T follicular helper cell (primary cell): ENCODE measurements at regions not wholly inside any gene's neighbourhood (a gene's known extent, or its start where the extent isn't known, plus 50 kb on each side); places are given as distances from the start of the nearest gene placed in this dataset.
A peak's percentile ranks its signal among the peaks of the same experiment; 100 is the strongest.

ENCODE experiments used
- DNase-seq: peaks from one replicate; pipeline ENCODE4 v3.0.0-alpha.2; 2020; ENCODE audit warnings: low read depth

DNA sequence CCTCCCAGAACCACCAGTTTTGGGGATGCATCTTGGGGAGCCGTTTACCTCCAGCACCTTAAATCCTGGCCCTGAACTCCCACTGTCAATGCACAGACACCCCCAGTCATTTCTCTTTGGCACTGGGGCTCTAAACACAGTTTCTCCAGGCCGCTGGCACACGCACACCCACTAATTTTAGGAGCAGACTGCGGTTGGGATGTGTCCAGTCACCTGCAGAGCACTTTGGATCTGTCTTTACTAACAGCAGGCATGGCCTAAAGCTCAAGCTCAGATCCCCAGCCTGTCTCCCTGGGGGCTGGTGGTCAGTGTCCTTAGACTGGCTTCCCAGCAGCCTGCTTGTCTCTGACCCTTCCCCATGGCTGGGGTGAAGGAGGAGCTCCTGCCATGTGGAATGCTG lies 49.9 kb downstream of the SYNE3 start:
- no peak for DNase-seq

DNA sequence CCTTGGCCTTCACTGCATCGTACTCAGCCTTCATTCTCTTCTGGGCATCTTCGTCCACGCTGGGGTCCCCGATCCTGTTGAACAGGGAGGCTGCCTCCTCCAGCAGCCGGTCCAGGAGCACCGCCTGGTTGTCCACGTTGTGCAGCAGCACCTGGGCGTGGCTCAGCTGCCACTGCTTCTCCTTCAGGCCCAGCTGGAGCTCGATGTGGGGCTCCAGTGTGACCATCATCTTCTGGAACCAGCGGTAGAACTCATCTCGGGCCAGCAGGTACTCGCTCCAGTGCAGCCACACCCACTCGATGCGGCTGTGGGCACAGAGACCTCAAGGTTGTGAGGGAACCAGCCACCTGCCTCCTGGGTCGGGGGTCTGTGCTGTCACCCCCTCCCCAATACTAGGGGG lies 50.5 kb downstream of the SYNE3 start:
- DNase-seq = no peak

DNA sequence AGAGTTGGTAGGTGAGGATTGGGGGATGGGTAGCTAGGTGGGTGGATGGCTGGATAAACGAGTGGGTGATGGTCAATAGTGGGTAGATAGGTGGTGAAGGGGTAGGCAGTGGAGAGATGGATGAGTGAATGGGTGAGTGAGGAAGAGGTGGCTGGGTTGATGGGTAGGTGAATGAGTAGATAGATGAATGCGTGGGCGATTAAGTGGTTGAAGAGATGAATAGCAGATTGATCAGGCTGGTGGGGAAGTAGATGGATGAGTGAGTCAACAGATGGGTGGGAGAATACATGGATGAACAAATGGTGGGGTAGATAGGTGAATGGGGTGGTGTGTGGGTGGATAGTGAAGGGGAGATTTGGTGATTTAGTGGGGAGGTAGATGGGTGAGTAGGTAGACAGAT lies 51.1 kb downstream of the SYNE3 start:
- no peak for DNase-seq

DNA sequence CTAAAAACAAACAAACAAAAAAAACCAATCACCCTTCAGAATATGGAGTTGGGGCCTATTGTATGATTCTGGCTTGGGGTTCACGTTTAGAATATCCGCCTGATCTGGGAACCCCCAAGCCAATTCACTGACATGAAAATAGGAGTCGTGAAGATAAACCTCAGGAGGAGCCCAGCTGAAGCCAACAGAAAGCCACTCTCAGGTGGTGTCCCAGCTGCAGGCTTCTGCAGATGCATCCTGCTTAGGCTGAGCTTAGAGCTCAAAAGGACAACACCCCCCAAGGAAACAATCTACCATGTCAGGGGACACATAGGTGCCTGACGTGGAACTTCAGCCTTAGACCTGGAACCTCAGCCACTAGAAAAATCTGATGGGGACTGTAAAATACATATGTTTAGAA lies 51.9 kb downstream of the SYNE3 start:
- no peak for DNase-seq

DNA sequence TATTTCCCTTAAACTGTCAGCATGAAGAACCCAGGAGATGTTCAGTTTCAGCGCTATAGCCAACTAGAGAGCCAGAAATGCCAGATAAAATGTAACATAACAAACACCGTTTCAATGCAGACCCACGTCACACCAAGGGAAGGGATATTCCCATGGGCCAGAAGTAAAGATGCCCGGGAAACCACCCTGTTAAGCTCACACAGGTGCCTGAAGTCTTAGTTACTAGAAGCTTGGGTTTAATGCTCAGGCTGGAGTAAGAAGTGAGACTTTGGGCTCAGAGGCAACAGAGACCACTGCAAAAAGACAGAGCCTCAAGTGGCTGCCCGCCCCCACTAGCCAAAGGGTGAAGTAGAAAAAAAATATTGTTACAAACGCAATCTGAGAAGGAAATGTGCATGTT lies 52.3 kb downstream of the SYNE3 start:
- DNase-seq = no peak

DNA sequence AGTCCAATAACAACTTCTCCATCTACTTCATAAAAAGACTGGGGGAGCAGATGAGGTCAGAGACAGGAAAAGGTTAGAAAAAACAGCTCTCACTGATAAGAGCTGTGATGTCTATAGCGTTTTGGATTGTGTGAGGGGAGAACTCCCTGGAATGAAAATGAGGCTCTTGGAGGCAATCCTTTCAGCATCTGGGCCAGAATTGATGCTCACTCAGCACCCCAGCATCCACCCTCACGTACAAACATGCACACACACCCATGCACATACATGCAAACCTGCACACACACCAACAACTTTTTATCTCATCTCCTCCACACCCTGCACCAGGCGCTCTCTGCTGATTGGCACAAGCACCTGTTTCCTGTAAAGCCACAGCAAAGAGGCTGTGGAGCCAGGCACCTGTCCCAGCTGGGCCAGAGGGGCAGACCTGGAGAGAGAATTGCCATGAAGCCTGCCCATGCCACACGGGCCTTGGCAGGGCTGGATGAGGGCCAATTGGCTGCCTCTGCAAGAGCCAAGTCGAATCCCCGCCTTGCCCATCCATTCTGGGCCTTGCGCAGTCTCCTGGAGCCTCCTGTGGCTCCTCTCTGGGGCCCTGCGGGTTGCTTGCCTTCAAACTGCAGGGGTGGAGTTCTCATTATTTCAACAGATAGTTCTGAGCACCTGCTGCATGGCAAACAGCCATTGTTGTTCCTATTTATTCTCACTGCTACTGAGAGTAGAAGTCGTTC lies 53.1 kb downstream of the SYNE3 start:
- DNase-seq = peak; percentile 26

DNA sequence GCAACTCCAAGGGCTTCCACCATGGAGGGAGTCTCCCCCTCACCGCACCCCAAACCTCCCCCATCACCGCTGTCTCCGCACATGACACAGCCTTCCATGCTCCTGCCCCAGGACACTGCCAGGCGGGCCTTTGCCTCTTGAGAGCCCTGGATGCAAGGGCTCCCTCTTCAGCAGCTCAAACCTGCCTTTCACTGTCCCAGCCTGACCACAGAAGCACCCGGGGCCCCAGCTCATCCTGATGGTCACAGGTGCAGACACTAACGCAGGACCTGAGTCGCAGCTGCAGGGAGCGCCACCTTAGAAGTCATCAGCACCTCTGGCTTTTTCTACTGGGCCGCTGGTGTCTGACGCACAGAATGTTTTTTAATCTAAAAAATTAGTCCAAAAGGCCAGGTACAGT lies 54.0 kb downstream of the SYNE3 start:
- no peak for DNase-seq

DNA sequence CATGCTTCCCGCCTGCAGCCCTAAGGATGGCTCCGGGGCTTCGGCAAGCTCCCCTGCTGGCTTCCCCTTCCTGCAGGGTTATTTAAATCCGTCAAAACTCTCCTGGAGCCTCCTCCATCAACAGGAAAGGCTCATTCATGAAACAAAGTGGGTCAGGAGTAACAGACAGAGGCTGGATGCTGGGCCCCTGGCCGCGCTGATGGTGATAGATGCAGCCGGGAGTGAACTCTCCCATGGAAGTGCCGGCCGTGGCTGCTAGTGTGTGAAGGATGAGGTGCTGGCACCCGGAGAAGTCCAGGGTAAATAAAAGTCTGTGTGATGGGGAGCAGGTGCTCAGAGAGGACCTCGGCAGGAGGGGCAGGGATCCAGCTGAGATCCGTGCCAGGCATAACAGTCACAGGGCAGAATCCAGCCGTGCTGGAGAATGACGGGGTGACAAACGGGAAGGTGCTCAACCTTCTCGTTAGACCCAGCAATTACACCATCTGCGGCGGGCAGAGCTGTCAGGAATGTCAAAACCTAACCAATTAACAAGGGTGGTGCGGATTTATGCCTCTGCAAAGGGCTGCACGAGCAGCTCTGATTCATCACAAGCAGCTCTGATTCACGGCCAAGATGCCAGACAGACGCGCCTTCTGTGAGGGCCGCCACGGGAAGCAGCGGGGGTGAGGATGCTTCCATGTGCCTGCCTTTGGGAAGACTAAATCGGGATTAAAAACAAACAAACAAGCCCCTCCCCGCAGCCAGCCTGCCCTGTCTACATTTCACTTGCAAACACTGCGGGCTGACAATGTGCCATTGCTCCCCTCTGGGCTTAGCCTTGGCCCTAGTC lies 55.6 kb downstream of the SYNE3 start:
- DNase-seq = no peak

DNA sequence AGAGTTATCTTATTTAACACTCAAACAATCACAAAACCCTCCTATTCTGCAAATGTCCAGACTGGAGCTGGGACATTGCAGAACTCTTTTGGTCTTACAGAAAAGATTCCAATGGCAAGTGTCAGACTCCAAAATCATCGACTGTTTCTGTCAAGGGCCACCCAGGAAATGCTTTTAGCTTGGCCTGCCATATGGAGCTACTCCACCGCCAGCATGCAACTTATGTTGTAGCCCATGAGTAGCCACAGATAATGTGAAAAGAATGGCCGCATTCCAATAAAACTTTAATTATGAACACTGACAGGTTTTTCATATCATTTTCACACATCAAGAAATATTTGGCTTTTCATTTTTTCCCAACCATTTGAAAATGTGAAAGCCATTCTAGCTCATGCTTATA lies 57.5 kb downstream of the SYNE3 start:
- DNase-seq = no peak

DNA sequence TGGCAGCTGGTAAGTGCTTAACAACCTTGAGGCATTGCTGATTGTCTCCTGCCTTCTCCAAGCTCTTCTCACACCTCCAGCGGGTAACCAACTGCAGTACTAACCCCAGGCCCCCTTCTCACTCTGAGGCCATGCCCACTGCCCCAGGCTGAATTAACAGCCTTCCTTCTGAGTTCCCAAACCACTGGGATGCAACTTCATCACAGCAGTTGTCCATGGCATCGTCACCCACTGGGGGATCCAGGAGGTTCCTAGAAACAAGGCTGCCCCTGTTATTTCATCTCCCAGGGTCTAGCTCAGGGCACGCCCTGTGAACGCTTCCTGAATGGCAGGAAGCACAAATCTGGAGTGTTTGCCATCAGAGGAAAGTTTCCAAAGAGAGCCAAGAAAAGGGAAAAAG lies 58.0 kb downstream of the SYNE3 start:
- DNase-seq = no peak

DNA sequence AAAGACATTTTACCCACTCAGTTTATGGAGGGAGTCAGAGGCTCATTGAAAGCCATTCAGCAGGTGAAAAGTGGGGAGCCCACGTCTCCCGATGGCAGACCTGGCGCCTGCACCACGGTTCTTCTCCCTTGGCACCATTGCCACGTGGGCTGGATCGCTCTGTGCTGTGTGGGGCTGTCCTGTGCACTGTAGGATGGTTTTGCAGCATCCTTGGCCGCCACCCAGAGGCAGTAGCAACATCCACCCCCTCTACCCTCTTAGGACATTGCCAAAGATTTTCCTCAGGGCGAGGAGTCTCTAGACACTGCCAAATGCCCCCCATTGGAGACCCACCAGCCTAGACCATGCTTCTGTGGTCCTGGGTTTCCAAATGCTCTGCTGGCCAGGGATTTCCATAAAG lies 60.2 kb downstream of the SYNE3 start:
- DNase-seq = no peak

DNA sequence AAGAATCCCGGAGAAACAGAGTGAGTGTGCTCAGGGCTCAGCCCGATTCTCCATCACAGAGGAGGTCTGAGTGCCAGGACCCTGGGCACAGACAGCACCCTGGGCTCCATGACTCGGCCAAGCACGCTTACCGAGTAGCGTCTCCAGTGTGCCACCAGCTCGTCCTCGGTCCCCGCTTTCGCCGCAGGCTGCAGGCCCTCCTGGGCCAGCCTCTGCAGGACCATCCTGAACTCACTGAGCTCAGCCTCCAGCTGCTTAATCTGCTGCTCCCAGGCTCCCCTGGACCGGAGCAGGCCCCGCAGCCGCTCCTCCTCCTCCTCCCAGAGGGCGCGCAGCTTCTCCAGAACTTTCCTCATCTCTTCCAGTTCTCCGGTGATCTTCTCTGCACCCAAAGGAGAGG lies 61.2 kb downstream of the SYNE3 start:
- DNase-seq = no peak

DNA sequence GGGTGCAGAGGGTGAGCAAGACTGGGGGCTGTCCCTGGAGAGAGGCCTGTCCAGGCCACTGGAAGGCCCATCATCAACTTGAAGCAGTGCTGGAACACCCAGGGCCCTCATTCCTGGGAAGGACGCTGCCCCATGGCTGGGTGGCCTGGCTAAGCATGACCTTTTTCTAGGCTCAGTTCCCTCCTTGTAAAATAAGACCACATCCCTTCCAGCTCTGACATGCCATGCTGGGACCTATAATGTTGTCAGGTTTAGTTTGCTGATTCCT lies 62.8 kb downstream of the SYNE3 start:
- DNase-seq = no peak

DNA sequence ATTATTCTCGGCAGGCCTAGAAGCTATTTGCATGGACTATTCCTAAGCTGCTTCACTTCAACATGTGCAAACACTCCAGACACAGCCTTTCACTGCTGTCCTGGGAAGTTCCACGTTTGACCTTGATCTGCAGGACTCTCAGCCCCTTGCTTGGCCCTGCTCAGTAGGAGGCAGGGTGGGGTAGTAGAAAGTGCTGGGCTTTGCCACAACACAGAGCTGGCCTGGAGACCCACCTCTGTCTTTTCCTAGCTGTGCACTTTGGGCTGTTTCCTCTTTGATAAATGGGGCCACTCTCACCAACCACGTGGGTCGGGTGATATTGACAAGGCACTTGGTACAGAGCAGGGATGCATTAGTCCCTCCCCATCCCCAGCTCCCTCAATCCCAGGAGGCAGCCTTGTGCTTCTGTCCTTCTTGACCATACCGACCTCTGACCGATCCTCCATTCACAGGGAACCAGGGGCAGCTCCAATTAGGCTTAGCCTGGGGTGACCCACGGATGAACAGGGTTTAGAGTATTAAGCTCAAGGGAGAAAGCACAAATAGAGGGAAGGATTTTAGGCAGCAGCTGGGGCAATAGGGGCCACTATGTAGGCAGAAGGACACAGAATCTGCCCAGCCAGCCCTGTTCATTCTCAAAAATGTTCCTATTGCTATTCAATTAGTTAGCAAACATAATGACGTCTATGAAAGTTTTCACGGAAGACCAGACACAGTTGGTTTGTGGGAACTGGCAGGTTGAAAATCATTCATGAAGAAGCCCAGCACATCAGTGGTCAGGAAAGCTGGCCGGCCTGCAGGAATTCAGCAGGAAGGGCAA lies 63.3 kb downstream of the SYNE3 start:
- no peak for DNase-seq

DNA sequence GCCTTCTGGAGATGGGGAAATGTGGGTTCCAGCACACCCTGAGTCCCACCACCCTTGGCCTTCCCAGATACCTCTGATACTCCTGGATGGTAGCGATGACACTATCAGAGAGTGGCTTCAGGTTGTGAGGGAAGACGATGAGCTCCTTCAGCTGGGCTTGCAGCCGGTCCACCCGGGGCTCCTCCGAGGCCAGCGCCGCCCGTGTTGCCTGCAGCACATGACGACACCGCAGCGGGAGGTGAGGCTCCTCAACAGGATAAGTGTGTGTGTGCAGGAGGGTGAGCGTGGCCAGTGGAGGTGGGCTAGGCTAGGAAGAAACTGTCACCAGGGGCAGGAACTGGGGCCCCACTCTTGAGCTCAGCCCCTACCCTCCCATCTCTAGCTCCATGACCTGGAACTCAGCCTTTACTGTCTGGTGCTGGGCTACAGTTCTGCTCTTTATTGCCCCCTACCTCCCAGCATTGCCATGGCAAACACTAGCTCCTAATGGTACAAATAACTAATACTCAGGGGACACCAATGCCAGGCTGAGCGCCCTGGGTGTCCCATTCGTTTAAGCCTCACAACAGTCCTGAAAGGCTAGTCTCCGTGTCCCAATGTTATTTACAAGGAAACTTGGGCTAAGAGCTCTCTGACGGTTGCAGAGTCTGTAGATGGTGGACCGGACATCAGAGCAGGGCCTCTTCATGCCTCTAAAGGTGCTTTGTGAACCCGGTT lies 64.1 kb downstream of the SYNE3 start:
- DNase-seq = no peak

DNA sequence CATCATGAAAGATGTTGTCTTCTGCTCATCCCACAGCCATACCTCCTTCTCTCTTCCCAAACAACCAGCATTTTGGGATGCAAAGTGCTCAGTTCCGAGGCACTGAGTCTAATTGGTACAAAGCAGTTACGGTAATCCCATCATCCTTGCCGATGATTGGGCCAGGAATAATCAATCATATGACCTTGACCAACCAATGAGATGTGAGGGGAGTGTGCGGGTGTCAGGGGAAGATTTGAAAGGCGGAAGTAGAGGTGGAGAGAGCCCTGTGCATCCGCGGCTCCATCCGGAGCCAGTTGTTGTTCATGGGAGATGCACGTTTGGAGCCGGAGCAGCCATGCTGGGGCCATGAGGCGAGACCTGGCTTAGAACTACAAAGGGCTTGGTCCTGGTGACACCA lies 67.3 kb downstream of the SYNE3 start:
- no peak for DNase-seq

DNA sequence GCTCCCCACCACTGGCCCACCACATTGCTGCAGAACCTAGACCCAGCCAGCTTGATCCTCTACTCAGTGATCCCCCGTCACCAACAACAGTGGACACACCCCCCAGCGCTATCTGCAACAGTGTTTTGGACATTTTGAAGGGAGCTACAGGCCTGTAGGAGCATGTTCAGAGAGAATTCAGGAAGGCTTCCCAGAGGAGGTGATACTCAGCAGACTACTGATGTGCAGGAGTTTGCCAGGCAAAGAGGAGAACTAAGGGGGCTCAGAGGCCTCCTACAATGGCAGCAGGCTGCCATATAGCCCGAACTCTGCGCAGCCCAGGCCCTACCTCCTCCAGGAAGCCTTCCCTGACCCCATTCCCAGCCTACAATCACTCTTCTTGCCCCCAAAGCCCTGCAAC lies 70.0 kb downstream of the SYNE3 start:
- no peak for DNase-seq

DNA sequence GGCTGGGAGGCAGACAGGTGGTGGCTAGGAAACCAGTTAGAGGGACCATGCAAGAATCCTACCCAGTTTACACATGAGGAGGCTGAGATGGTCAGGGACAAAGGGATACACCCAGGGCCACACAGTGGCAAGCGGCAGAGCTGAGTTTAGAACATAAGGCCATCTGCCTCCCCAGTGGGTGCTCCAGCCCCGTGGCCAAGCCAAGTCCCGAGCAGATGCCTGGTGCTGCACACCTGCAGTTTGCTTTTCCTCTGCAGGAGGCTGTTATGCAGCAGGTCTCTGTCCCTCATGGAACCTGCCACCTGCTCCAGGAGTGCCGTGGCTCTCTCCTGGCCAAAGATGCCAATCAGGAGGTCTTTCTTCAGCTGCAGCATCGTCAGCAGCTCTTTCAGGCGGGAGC lies 70.8 kb downstream of the SYNE3 start:
- no peak for DNase-seq

DNA sequence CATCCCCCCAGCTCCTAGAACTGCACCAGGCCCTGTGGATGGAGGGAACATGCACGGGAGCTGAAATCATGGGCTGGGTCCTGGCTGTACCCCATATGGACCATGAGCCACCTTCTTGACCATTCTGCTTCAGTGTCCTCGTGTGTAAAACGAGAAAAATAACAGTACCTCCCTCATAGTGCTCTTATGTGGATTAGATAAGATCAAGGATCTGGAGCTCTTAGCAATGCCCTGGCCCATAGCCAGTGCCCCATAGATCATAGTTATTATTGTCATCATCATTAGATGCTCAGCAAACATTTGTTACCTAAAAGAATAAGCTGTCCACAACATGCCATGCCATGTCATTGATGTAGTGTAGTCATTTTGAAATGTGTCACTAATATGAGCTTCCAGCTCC lies 71.3 kb downstream of the SYNE3 start:
- no peak for DNase-seq

DNA sequence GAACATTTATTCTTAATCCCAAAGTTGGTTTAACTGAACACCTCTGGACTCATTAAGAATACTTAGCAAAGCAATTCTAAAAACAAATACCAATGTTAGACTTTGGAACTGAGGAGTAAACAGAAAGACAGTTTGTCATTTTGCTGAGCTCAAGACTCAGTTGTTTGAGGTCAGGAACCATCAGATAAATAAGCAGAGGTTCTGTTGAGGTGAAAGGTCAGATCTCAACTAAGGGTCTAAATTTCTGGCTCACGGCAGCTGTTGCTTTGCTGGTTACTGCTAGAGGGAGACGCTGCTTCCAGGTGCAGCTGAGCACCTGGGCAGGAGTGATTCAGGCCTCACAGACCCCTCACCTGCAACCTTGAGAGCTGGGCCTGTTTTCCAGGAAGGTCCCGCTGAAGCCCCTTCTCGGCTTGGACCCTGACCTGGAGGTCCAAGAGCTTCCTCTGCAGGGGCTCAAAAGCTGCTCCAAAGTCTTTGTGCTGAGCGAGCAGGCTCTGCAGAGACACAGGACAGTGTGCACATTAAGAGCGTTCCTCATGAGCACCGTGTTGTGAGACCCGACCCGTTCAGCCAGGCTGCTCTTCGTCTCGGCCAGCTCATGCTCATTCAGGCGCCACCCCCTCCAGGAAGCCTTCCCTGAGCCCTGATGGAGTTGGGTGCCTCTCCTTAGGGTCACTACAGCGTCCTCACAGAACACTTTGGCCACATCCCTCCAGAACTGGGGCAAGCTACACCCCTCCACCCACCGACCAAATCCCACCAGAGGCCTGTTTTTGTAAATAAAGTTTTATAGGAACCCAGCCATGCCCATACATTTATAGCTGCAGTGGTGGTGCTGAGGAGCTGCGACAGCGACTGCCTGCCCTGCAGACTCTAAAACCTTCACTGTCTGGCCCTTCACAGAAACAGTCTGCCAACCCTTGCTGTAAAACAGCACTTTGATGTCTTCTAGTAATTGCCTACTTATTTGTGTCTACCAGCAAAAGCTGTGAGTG lies 72.0 kb downstream of the SYNE3 start:
- DNase-seq = no peak

DNA sequence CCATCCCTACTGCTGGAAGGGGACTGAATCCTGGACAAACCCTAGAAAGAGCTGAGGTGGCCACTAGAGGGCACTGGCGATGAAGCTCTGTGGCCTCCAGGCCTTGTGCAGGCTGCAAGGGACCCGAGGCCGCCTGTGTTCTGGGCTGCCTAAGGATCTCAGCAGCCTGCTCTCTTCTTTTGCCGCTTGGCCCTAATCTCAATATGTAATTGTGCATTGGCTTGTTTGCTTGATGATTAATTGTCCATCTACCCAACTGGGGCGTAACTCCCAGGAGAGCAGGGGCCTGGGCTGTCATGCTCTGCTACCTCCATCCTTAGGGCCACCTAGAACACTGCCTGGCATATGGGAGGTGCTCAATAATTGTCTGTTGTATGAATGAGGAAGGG lies 73.8 kb downstream of the SYNE3 start:
- DNase-seq = peak; percentile 54
